Mesenchymal stem cell (in vitro differentiated cells and primary cell): ENCODE measurements at regions not wholly inside any gene's neighbourhood (a gene's known extent, or its start where the extent isn't known, plus 50 kb on each side); places are given as distances from the start of the nearest gene placed in this dataset.
A peak's percentile ranks its signal among the peaks of the same experiment; 100 is the strongest.

Experiments
- DNase-seq: peaks from one replicate; pipeline ENCODE4 v3.0.0-alpha.2; 2013
- H2AFZ ChIP-seq: one replicate; pipeline ENCODE4 v1.6.1; 2013; ENCODE audit warnings: low read depth, mild to moderate bottlenecking, control low read depth, inconsistent platforms, low read length, moderate library complexity
- H2AK5ac ChIP-seq: 2 replicates; pipeline ENCODE4 v1.6.1; 2013; ENCODE audit warnings: low read length, moderate library complexity, mild to moderate bottlenecking, inconsistent platforms; ENCODE audit not compliant: severe bottlenecking
- H2BK120ac ChIP-seq: one replicate; pipeline ENCODE4 v1.6.1; 2013; ENCODE audit warnings: low read depth, mild to moderate bottlenecking, inconsistent platforms, low read length, moderate library complexity
- H2BK12ac ChIP-seq, 2 experiments: one replicate each; pipeline ENCODE4 v1.6.1; 2013; ENCODE audit warnings: inconsistent platforms in 2 of 2, low read length in 2 of 2, mild to moderate bottlenecking in 2 of 2, moderate library complexity in 2 of 2, control low read depth in 1 of 2
- H2BK15ac ChIP-seq: one replicate; pipeline ENCODE4 v1.6.1; 2013; ENCODE audit warnings: mild to moderate bottlenecking, low read depth, inconsistent platforms; ENCODE audit not compliant: poor library complexity, severe bottlenecking
- H2BK5ac ChIP-seq: 2 replicates; pipeline ENCODE4 v1.6.1; 2013; ENCODE audit warnings: low read depth, mild to moderate bottlenecking, low read length, control low read depth, inconsistent platforms; ENCODE audit not compliant: poor library complexity, severe bottlenecking
- H3K14ac ChIP-seq, 2 experiments: one replicate each; pipeline ENCODE4 v1.6.1; 2013; ENCODE audit warnings: inconsistent platforms in 2 of 2, low read length in 2 of 2, control low read depth in 1 of 2, mild to moderate bottlenecking in 1 of 2, moderate library complexity in 1 of 2
- H3K18ac ChIP-seq, 2 experiments: one replicate each; pipeline ENCODE4 v1.6.1; 2013; ENCODE audit warnings: inconsistent platforms in 2 of 2, low read length in 2 of 2, control low read depth in 1 of 2, low read depth in 1 of 2, mild to moderate bottlenecking in 1 of 2
- H3K23ac ChIP-seq, 2 experiments: one replicate each; pipeline ENCODE4 v1.6.1; 2013; ENCODE audit warnings: inconsistent platforms in 2 of 2, low read length in 2 of 2, mild to moderate bottlenecking in 2 of 2, moderate library complexity in 2 of 2, control low read depth in 1 of 2
- H3K27ac ChIP-seq: 2 replicates; pipeline ENCODE4 v1.5.1; 2013; ENCODE audit warnings: mild to moderate bottlenecking, moderate library complexity, low read length, control low read depth, inconsistent platforms; ENCODE audit not compliant: poor library complexity, severe bottlenecking
- H3K27me3 ChIP-seq, 2 experiments: 2 replicates each; pipeline versions ENCODE4 v1.6.1 to v1.7.0; 2013; ENCODE audit warnings: low read length in 2 of 2, mild to moderate bottlenecking in 2 of 2, moderate library complexity in 2 of 2, control low read depth in 1 of 2, inconsistent platforms in 1 of 2; ENCODE audit not compliant: control insufficient read depth in 1 of 2, insufficient read depth in 1 of 2
- H3K36me3 ChIP-seq, 2 experiments: 2 replicates each; pipeline versions ENCODE4 v1.6.1 to v1.7.0; 2013; ENCODE audit warnings: low read length in 2 of 2, control low read depth in 1 of 2, inconsistent platforms in 1 of 2, low read depth in 1 of 2, mild to moderate bottlenecking in 1 of 2; ENCODE audit not compliant: insufficient read depth in 2 of 2, control insufficient read depth in 1 of 2
- H3K4ac ChIP-seq, 2 experiments: one replicate each; pipeline ENCODE4 v1.6.1; 2013; ENCODE audit warnings: inconsistent platforms in 2 of 2, low read length in 2 of 2, mild to moderate bottlenecking in 2 of 2, moderate library complexity in 2 of 2, control low read depth in 1 of 2, low read depth in 1 of 2
- H3K4me1 ChIP-seq: 2 replicates; pipeline ENCODE4 v1.6.1; 2013; ENCODE audit warnings: low read depth, low read length, control low read depth; ENCODE audit not compliant: control insufficient read depth, insufficient read depth
- H3K4me2 ChIP-seq: 2 replicates; pipeline ENCODE4 v1.6.1; 2013; ENCODE audit warnings: low read length, mild to moderate bottlenecking, inconsistent platforms; ENCODE audit not compliant: poor library complexity, severe bottlenecking
- H3K4me3 ChIP-seq, 2 experiments: 2 replicates each; pipeline versions ENCODE4 v1.5.1 to v1.7.0; 2013; ENCODE audit warnings: low read length in 2 of 2, mild to moderate bottlenecking in 2 of 2, control low read depth in 1 of 2, low read depth in 1 of 2; ENCODE audit not compliant: insufficient read depth in 1 of 2
- H3K79me1 ChIP-seq: replicated peaks from 2 replicates; pipeline ENCODE4 v1.6.1; 2013; ENCODE audit warnings: mild to moderate bottlenecking, control low read depth, low read length, inconsistent platforms; ENCODE audit not compliant: poor library complexity, severe bottlenecking
- H3K9ac ChIP-seq: 2 replicates; pipeline ENCODE4 v1.7.0; 2013; ENCODE audit warnings: mild to moderate bottlenecking, low read length, moderate library complexity
- H3K9me3 ChIP-seq: 2 replicates; pipeline ENCODE4 v1.7.0; 2013; ENCODE audit warnings: mild to moderate bottlenecking, low read length; ENCODE audit not compliant: control insufficient read depth
- H4K8ac ChIP-seq: one replicate; pipeline ENCODE4 v1.6.1; 2013; ENCODE audit warnings: inconsistent platforms, mild to moderate bottlenecking, low read length, moderate library complexity
- H4K91ac ChIP-seq: one replicate; pipeline ENCODE4 v1.6.1; 2013; ENCODE audit warnings: mild to moderate bottlenecking, low read length, inconsistent platforms
- WGBS: methylation state at CpG from one replicate; pipeline ENCODE4 v1.1.7; 2013; ENCODE audit warnings: mixed read lengths; 5-methylcytosine and 5-hydroxymethylcytosine counted together

GRCh38 chr4:123892368-123892976 lies 495.9 kb downstream of the SPRY1 start:
- no peak overlapping the region for H3K4me3 ChIP-seq
- H3K4me1 ChIP-seq, result peaks cover 2% of the 10 kb centered on the region
- peak overlapping the region in 1 of 2 experiments; percentile 30 for H3K18ac ChIP-seq
- H4K91ac ChIP-seq, result no peak overlapping the region
- H3K27me3 ChIP-seq, result no peaks in the 10 kb centered on the region
- H2BK12ac ChIP-seq, result no peak overlapping the region
- H3K4me2 ChIP-seq, result no peak overlapping the region
- H2BK120ac ChIP-seq, result no peak overlapping the region
- no peak overlapping the region for H4K8ac ChIP-seq
- H2AK5ac ChIP-seq, result no peak overlapping the region
- no peak overlapping the region for H3K23ac ChIP-seq
- peak; percentile 19 for DNase-seq
- H3K14ac ChIP-seq, result no peak overlapping the region
- no peaks in the 10 kb centered on the region for H3K79me1 ChIP-seq
- 95% methylated on average over 4 of the region's 4 CpGs for WGBS
- no peak overlapping the region for H3K4ac ChIP-seq
- H3K9ac ChIP-seq, result no peak overlapping the region
- H2BK5ac ChIP-seq, result peak overlapping the region; percentile 25
- no peaks in the 10 kb centered on the region for H3K9me3 ChIP-seq
- no peaks in the 10 kb centered on the region for H3K36me3 ChIP-seq
- peak overlapping the region; percentile 41 for H3K27ac ChIP-seq
- H2AFZ ChIP-seq, result no peak overlapping the region
- H2BK15ac ChIP-seq, result no peak overlapping the region

GRCh38 chr4:123893011-123893981 lies 496.7 kb downstream of the SPRY1 start:
- Histone ChIP-seq H2BK120ac (peak overlapping the region; percentile 61), H3K36me3 (no peaks in the 10 kb centered on the region), H3K79me1 (no peaks in the 10 kb centered on the region), H3K9me3 (no peaks in the 10 kb centered on the region), H3K18ac (peak overlapping the region in 1 of 2 experiments; percentile 79), H3K4me3 (peak overlapping the region in 1 of 2 experiments; percentile 65), H2AK5ac (peak overlapping the region; percentile 88), H3K27ac (peak overlapping the region; percentile 61), H4K8ac (peak overlapping the region; percentile 77), H3K27me3 (no peaks in the 10 kb centered on the region), H3K4me2 (no peak overlapping the region), H2BK12ac (no peak overlapping the region), H3K4ac (no peak overlapping the region), H3K23ac (no peak overlapping the region), H3K4me1 (peaks cover 2% of the 10 kb centered on the region), H3K9ac (peak overlapping the region; percentile 74), H4K91ac (no peak overlapping the region), H2AFZ (no peak overlapping the region), H2BK5ac (peak overlapping the region; percentile 90), H2BK15ac (no peak overlapping the region), H3K14ac (no peak overlapping the region)
- DNase-seq, result peak; percentile 16
- WGBS, result 75% methylated on average over 4 of the region's 9 CpGs

GRCh38 chr4:123896446-123897071 lies 500.0 kb downstream of the SPRY1 start:
- H2AK5ac ChIP-seq, result no peak overlapping the region
- H3K27ac ChIP-seq, result no peak overlapping the region
- H3K79me1 ChIP-seq, result no peaks in the 10 kb centered on the region
- no peak overlapping the region for H4K91ac ChIP-seq
- no peak overlapping the region for H3K18ac ChIP-seq
- peaks cover 2% of the 10 kb centered on the region for H3K4me1 ChIP-seq
- H3K9ac ChIP-seq, result no peak overlapping the region
- no peak overlapping the region for H4K8ac ChIP-seq
- DNase-seq, result no peak
- H3K9me3 ChIP-seq, result no peaks in the 10 kb centered on the region
- H3K4me2 ChIP-seq, result no peak overlapping the region
- no peak overlapping the region for H2BK12ac ChIP-seq
- no peak overlapping the region for H3K14ac ChIP-seq
- no peak overlapping the region for H2AFZ ChIP-seq
- no peak overlapping the region for H2BK5ac ChIP-seq
- H3K27me3 ChIP-seq, result no peaks in the 10 kb centered on the region
- H3K4me3 ChIP-seq, result no peak overlapping the region
- no peak overlapping the region for H2BK15ac ChIP-seq
- H3K23ac ChIP-seq, result no peak overlapping the region
- no peak overlapping the region for H2BK120ac ChIP-seq
- H3K36me3 ChIP-seq, result no peaks in the 10 kb centered on the region
- no peak overlapping the region for H3K4ac ChIP-seq
